ENCODE measurements at regions not wholly inside any gene's neighbourhood (a gene's known extent, or its start where the extent isn't known, plus 50 kb on each side); places are given as distances from the start of the nearest gene placed in this dataset.

GRCh38 chr2:11079136-11079824, 76.0 kb upstream of the SLC66A3 start:
- TF ChIP-seq CTCF (IDR thresholded peaks at IDR 0.05) (no peak), POLR2A (IDR thresholded peaks at IDR 0.05) (no peak)
